ENCODE measurements at regions not wholly inside any gene's neighbourhood (a gene's known extent, or its start where the extent isn't known, plus 50 kb on each side); places are given as distances from the start of the nearest gene placed in this dataset.

DNA sequence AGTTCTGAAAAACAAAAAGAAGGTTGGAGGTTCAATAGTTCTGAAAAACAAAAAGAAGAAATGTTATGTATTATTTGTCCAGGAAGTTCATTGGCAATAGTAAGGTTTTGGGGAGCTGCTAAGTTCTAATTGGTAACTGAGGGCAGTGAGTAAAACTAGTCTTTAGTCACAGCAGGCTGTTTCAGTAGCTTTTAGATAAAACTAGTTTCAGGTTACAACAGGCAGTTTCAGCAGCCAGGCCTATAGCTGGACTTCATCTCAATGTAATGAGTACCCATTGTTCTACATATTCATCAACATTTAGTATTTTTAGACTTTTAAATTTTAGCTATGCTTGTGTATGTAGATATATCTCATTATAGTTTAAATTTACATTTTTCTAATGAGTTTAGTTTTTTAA, 639.3 kb downstream of the TOX3 start:
- Histone ChIP-seq H3K79me2 (no peaks in the 10 kb centered on the region), H3K9ac (no peak overlapping the region), H3K27ac (no peak overlapping the region), H3K4me3 (ENCODE audit: low read depth, low read length) (no peak overlapping the region), H2AFZ (no peak overlapping the region), H3K9me3 (ENCODE audit: control insufficient read depth, low read length) (no peaks in the 10 kb centered on the region), H3K27me3 (ENCODE audit: control insufficient read depth, insufficient read depth, low read length) (no peaks in the 10 kb centered on the region), H3K4me2 (ENCODE audit: low read length) (no peak overlapping the region), H3K36me3 (ENCODE audit: control insufficient read depth, insufficient read depth, low read length) (no peaks in the 10 kb centered on the region), H3K4me1 (no peaks in the 10 kb centered on the region)
- TF ChIP-seq, protein P1, sequence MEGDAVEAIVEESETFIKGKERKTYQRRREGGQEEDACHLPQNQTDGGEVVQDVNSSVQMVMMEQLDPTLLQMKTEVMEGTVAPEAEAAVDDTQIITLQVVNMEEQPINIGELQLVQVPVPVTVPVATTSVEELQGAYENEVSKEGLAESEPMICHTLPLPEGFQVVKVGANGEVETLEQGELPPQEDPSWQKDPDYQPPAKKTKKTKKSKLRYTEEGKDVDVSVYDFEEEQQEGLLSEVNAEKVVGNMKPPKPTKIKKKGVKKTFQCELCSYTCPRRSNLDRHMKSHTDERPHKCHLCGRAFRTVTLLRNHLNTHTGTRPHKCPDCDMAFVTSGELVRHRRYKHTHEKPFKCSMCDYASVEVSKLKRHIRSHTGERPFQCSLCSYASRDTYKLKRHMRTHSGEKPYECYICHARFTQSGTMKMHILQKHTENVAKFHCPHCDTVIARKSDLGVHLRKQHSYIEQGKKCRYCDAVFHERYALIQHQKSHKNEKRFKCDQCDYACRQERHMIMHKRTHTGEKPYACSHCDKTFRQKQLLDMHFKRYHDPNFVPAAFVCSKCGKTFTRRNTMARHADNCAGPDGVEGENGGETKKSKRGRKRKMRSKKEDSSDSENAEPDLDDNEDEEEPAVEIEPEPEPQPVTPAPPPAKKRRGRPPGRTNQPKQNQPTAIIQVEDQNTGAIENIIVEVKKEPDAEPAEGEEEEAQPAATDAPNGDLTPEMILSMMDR (IDR thresholded peaks at IDR 0.05) = no peak

DNA sequence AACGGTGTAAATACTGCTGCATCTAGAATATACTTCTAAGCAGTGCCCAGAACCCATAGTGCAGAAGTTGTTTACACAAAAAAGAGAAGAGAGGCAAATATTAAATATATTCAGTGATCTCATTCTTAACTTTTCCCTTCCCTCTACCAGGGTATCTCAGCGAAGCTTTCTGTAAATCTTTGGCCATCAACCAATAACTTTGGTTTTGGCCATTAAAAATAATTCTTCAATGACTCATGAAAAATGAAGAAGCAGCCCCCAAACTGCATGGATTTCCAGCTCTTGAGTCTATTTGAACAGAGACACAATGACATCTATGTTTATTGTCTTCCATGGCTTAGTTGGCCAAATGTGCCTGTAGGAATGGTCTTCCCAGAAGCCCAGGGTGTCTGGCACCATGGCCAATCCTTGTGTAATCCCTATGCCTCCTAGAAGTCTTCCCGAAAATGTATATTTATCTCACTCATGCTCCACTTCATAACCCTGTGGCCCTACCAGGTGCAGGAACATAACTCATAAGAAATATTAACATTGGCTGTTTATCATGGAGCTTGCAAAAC, 646.6 kb downstream of the TOX3 start:
- Histone ChIP-seq H3K27ac (no peak overlapping the region), H3K4me1 (no peaks in the 10 kb centered on the region), H3K9ac (no peak overlapping the region), H3K79me2 (no peaks in the 10 kb centered on the region), H3K9me3 (ENCODE audit: control insufficient read depth, low read length) (no peaks in the 10 kb centered on the region), H3K36me3 (ENCODE audit: control insufficient read depth, insufficient read depth, low read length) (no peaks in the 10 kb centered on the region), H3K4me2 (ENCODE audit: low read length) (no peak overlapping the region), H2AFZ (no peak overlapping the region), H3K4me3 (ENCODE audit: low read depth, low read length) (no peak overlapping the region), H3K27me3 (ENCODE audit: control insufficient read depth, insufficient read depth, low read length) (no peaks in the 10 kb centered on the region)
- TF ChIP-seq, protein P1 (IDR thresholded peaks at IDR 0.05) = no peak

DNA sequence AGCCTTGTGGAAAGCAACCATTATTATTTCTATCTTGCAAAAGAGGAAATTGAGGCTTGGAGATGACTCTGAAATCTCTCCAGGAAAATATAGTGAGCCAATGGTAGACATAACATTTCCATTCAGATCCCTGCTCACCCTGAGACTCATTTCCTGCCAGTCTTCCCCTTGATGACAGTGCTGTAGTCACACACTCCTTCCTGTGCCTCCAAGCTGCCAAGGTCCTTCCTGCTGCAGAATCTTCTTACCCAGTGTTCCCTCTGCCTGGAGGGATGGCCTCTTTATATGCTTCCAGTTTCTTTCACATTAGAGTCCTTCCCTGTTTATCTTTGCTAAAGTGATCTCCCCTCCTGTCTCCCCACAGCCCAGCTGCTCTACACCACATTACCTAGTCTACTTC, 648.1 kb downstream of the TOX3 start:
- no peaks in the 10 kb centered on the region for H3K36me3 ChIP-seq (ENCODE audit: control insufficient read depth, insufficient read depth, low read length)
- H3K4me2 ChIP-seq (ENCODE audit: low read length) = no peak overlapping the region
- no peaks in the 10 kb centered on the region for H3K9me3 ChIP-seq (ENCODE audit: control insufficient read depth, low read length)
- no peak overlapping the region for H3K9ac ChIP-seq
- H3K4me1 ChIP-seq = no peaks in the 10 kb centered on the region
- no peaks in the 10 kb centered on the region for H3K79me2 ChIP-seq
- TF ChIP-seq, protein P1 (IDR thresholded peaks at IDR 0.05) = no peak
- no peak overlapping the region for H2AFZ ChIP-seq
- no peak overlapping the region for H3K27ac ChIP-seq
- no peaks in the 10 kb centered on the region for H3K27me3 ChIP-seq (ENCODE audit: control insufficient read depth, insufficient read depth, low read length)
- no peak overlapping the region for H3K4me3 ChIP-seq (ENCODE audit: low read depth, low read length)

DNA sequence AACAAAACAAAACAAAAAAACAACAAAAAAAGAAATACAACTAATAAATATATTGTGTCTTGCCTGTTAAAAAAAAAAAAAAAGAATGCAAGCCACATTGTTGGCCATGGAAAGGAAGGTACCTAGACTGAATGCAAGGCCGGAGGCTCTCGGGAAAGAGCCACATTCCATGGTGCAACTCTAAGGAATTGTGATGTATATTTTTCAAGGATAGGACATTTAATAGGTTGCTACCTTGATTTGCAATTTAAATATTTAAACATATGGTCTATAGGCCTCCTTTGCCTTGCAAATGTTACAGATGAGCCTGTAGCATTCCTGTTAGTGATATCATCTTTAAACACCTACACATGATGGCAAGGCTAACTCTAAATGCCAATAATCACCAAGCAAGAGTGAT, 650.9 kb downstream of the TOX3 start:
- Histone ChIP-seq H3K4me3 (ENCODE audit: low read depth, low read length) (no peak overlapping the region), H3K4me1 (no peaks in the 10 kb centered on the region), H3K9ac (no peak overlapping the region), H3K27ac (no peak overlapping the region), H3K27me3 (ENCODE audit: control insufficient read depth, insufficient read depth, low read length) (no peaks in the 10 kb centered on the region), H3K4me2 (ENCODE audit: low read length) (no peak overlapping the region), H3K9me3 (ENCODE audit: control insufficient read depth, low read length) (no peaks in the 10 kb centered on the region), H2AFZ (no peak overlapping the region), H3K36me3 (ENCODE audit: control insufficient read depth, insufficient read depth, low read length) (no peaks in the 10 kb centered on the region), H3K79me2 (no peaks in the 10 kb centered on the region)
- TF ChIP-seq, protein P1 (IDR thresholded peaks at IDR 0.05) = no peak

- no peaks in the 10 kb centered on the region for H3K4me1 ChIP-seq
- no peaks in the 10 kb centered on the region for H3K79me2 ChIP-seq
- no peak overlapping the region for H3K27ac ChIP-seq
- no peak overlapping the region for H3K4me3 ChIP-seq (ENCODE audit: low read depth, low read length)
- no peak overlapping the region for H2AFZ ChIP-seq
- H3K36me3 ChIP-seq (ENCODE audit: control insufficient read depth, insufficient read depth, low read length) = no peaks in the 10 kb centered on the region
- H3K9ac ChIP-seq = no peak overlapping the region
- TF ChIP-seq, protein P1 (IDR thresholded peaks at IDR 0.05) = no peak
- H3K4me2 ChIP-seq (ENCODE audit: low read length) = no peak overlapping the region
- H3K9me3 ChIP-seq (ENCODE audit: control insufficient read depth, low read length) = no peaks in the 10 kb centered on the region
- no peaks in the 10 kb centered on the region for H3K27me3 ChIP-seq (ENCODE audit: control insufficient read depth, insufficient read depth, low read length)
These were observed 654.5 kb downstream of the TOX3 start for GRCh38 chr16:51892293-51893007.
